Peyer's patch (tissue), 4 donors: ENCODE measurements at regions not wholly inside any gene's neighbourhood (a gene's known extent, or its start where the extent isn't known, plus 50 kb on each side); places are given as distances from the start of the nearest gene placed in this dataset.

ENCODE experiments used
- DNase-seq, 3 donors: peaks; one replicate each; pipeline ENCODE4 v3.0.0-alpha.2; 2017 to 2019
- H3K27ac ChIP-seq, 4 donors: fragments of 200-600 bp; sonication (generic); one replicate each; pipeline ENCODE4 v1.5.1; 2016 to 2019
- H3K27me3 ChIP-seq, 2 donors: fragments of 200-600 bp; sonication (generic); one replicate each; pipeline ENCODE4 v1.5.1; 2019
- H3K36me3 ChIP-seq, 3 donors: fragments of 200-600 bp; sonication (generic); one replicate each; pipeline ENCODE4 v1.5.1; 2016 to 2019
- H3K4me1 ChIP-seq, 4 donors: fragments of 200-600 bp; sonication (generic); one replicate each; pipeline ENCODE4 v1.5.1; 2016 to 2019
- H3K4me3 ChIP-seq, 4 donors: fragments of 200-600 bp; sonication (generic); 1 replicate in 3 of 4; 2 replicates in 1 of 4; pipeline ENCODE4 v1.5.1; 2016 to 2019; ENCODE audit warnings: mild to moderate bottlenecking in 1 of 4
- H3K9me3 ChIP-seq, 4 donors: fragments of 200-600 bp; sonication (generic); one replicate each; pipeline ENCODE4 v1.5.1; 2016 to 2019; ENCODE audit warnings: mild to moderate bottlenecking in 1 of 4
- POLR2A ChIP-seq, 2 donors: fragments of 450-650 bp; IDR thresholded peaks; one replicate each; pipeline ENCODE4 v1.5.1; 2017; ENCODE audit warnings: antibody characterized with exemption in 2 of 2, mild to moderate bottlenecking in 2 of 2, moderate library complexity in 2 of 2
- TF ChIP-seq, protein P1 (sequence below), 6 experiments: fragments of 450-650 bp in 4 of 6; fragments of 200-600 bp in 2 of 6; sonication (generic) in 1 of 6; IDR thresholded peaks; one replicate each; pipeline ENCODE4 v1.5.1; 2017 to 2019; ENCODE audit warnings: antibody characterized with exemption in 6 of 6, mild to moderate bottlenecking in 3 of 6, moderate library complexity in 1 of 6

GRCh38 chr13:33373624-33374023 lies 88.1 kb upstream of the STARD13 start:
- TF ChIP-seq, protein P1, sequence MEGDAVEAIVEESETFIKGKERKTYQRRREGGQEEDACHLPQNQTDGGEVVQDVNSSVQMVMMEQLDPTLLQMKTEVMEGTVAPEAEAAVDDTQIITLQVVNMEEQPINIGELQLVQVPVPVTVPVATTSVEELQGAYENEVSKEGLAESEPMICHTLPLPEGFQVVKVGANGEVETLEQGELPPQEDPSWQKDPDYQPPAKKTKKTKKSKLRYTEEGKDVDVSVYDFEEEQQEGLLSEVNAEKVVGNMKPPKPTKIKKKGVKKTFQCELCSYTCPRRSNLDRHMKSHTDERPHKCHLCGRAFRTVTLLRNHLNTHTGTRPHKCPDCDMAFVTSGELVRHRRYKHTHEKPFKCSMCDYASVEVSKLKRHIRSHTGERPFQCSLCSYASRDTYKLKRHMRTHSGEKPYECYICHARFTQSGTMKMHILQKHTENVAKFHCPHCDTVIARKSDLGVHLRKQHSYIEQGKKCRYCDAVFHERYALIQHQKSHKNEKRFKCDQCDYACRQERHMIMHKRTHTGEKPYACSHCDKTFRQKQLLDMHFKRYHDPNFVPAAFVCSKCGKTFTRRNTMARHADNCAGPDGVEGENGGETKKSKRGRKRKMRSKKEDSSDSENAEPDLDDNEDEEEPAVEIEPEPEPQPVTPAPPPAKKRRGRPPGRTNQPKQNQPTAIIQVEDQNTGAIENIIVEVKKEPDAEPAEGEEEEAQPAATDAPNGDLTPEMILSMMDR (IDR thresholded peaks at IDR 0.05) = no peak
- TF ChIP-seq POLR2A (IDR thresholded peaks at IDR 0.05) = no peak
- H3K9me3 ChIP-seq = no peaks in the 10 kb centered on the region

GRCh38 chr13:33375421-33375820 lies 89.9 kb upstream of the STARD13 start:
- DNase-seq = no peak
- Histone ChIP-seq H3K36me3 (no peaks in the 10 kb centered on the region), H3K27me3 (no peaks in the 10 kb centered on the region), H3K9me3 (no peaks in the 10 kb centered on the region), H3K4me3 (no peak overlapping the region), H3K27ac (no peak overlapping the region), H3K4me1 (no peaks in the 10 kb centered on the region)
- TF ChIP-seq POLR2A (IDR thresholded peaks at IDR 0.05) = no peak
- TF ChIP-seq, protein P1 (IDR thresholded peaks at IDR 0.05) = no peak

More at GRCh38 chr13:33373624-33374023, 88.1 kb upstream of the STARD13 start:
- DNase-seq = no peak
- Histone ChIP-seq H3K27ac (no peak overlapping the region), H3K4me3 (no peak overlapping the region), H3K27me3 (no peaks in the 10 kb centered on the region), H3K4me1 (no peaks in the 10 kb centered on the region), H3K36me3 (no peaks in the 10 kb centered on the region)

DNA sequence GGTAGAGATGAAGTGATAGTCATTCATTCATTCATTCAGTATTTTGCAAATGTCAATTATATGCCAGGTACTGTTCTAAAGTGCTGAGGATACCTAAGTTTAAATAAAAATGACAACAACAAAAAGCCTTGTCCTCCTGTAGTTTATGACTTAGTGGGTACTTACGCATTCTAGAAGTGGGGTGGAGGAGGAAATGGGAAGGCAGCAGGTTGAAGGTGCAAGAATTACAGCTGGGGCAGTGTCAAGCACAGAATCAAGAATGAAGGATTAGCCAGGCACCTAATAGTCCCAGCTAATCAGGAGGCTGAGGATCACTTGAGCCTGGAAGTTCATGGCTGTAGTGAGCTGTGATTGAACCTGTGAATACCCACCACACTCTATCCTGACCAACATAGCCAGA lies 90.7 kb upstream of the STARD13 start:
- Histone ChIP-seq H3K27ac (no peak overlapping the region), H3K27me3 (no peaks in the 10 kb centered on the region), H3K4me3 (no peak overlapping the region), H3K4me1 (no peaks in the 10 kb centered on the region), H3K9me3 (no peaks in the 10 kb centered on the region), H3K36me3 (no peaks in the 10 kb centered on the region)
- no peak for TF ChIP-seq POLR2A (IDR thresholded peaks at IDR 0.05)
- TF ChIP-seq, protein P1 (IDR thresholded peaks at IDR 0.05) = no peak
- no peak for DNase-seq

DNA sequence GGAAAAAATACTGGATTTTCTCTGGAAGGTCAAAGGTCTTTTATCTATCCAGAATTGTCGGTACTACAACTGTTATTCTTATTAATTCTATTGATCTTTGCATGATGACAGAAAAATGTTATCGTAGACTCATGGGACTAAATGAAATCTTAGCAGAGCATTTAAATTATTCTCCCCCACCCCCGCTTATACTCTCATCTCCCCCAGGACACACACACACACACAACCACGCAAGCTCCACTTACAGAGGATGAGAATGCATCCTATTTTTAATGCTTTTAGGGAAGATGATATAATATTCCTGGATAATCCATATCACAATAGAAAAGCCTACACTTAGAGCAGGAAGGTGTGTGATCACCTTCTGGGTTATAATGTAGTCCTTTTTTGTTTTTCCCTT lies 91.9 kb upstream of the STARD13 start:
- no peak for TF ChIP-seq POLR2A (IDR thresholded peaks at IDR 0.05)
- TF ChIP-seq, protein P1 (IDR thresholded peaks at IDR 0.05) = no peak
- Histone ChIP-seq H3K27me3 (no peaks in the 10 kb centered on the region), H3K4me1 (no peaks in the 10 kb centered on the region), H3K36me3 (no peaks in the 10 kb centered on the region), H3K4me3 (no peak overlapping the region), H3K9me3 (no peaks in the 10 kb centered on the region), H3K27ac (no peak overlapping the region)
- DNase-seq = no peak

DNA sequence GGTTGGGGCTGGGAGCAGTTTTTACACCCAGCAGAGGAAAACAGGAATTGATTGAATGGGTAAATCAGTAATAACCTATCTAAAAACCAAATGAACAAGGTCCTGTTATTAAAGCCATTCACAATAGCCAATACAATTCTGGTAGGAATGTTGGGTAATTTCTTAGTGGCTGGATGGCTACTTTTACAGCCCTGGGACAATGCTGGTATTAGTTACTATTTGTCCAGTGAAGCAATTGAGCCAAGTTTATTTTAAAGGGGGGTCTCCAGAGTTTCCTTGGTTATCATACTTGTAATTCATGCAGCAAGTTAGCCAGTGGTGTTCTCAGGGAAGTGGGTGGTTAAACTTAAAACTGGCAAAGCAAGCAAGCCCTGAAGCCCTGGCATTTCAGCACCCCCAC lies 92.3 kb upstream of the STARD13 start:
- Histone ChIP-seq H3K9me3 (no peaks in the 10 kb centered on the region), H3K27me3 (no peaks in the 10 kb centered on the region), H3K27ac (no peak overlapping the region), H3K4me1 (no peaks in the 10 kb centered on the region), H3K4me3 (no peak overlapping the region), H3K36me3 (no peaks in the 10 kb centered on the region)
- no peak for TF ChIP-seq POLR2A (IDR thresholded peaks at IDR 0.05)
- TF ChIP-seq, protein P1 (IDR thresholded peaks at IDR 0.05) = no peak
- DNase-seq = no peak

DNA sequence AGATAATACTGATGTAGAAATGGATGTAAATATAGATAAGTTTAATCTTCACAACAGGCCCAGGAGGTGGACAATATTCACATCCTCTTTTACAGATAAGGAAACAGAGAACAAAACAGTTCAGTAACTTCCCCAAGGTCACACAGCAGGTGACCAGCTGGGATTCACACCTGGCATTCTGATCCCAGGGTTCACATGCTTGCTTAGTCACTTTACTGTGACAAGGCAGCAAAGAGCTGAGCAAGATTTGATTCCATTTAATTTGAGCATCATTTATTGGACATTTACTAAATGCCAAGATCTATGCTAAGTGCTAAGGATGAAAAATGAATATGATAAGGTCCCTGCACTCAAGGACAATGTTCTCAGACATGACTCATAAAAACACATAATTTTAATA lies 94.1 kb upstream of the STARD13 start:
- no peak overlapping the region for H3K27ac ChIP-seq
- no peaks in the 10 kb centered on the region for H3K9me3 ChIP-seq
- no peak for DNase-seq
- no peaks in the 10 kb centered on the region for H3K27me3 ChIP-seq
- no peaks in the 10 kb centered on the region for H3K4me1 ChIP-seq
- no peak overlapping the region for H3K4me3 ChIP-seq
- TF ChIP-seq, protein P1 (IDR thresholded peaks at IDR 0.05) = no peak
- no peak for TF ChIP-seq POLR2A (IDR thresholded peaks at IDR 0.05)
- H3K36me3 ChIP-seq = no peaks in the 10 kb centered on the region
